Nephron (organoid): ENCODE measurements at regions not wholly inside any gene's neighbourhood (a gene's known extent, or its start where the extent isn't known, plus 50 kb on each side); places are given as distances from the start of the nearest gene placed in this dataset.
"Not testable (repeated sequence)": the region's sequence is repeated elsewhere in the genome, so short reads cannot be mapped to it uniquely, and the experiment has no call there.

Experiments used
- H3K27ac Mint-ChIP-seq, 3 experiments: 2 replicates each; pipeline ENCODE4 v1.8.0; 2020; ENCODE audit warnings: mixed read lengths in 3 of 3, mild to moderate bottlenecking in 2 of 3, moderate library complexity in 1 of 3
- H3K27me3 Mint-ChIP-seq: 2 replicates; pipeline ENCODE4 v1.8.0; 2021; ENCODE audit warnings: low read depth, mild to moderate bottlenecking, moderate library complexity, mixed read lengths
- H3K36me3 Mint-ChIP-seq: 2 replicates; pipeline ENCODE4 v1.8.0; 2020; ENCODE audit warnings: low read depth, mixed read lengths
- H3K4me1 Mint-ChIP-seq: 2 replicates; pipeline ENCODE4 v1.8.0; 2020; ENCODE audit warnings: mixed read lengths
- H3K4me3 Mint-ChIP-seq, 3 experiments: 2 replicates each; pipeline ENCODE4 v1.8.0; 2020; ENCODE audit warnings: mild to moderate bottlenecking in 3 of 3, mixed read lengths in 3 of 3, moderate library complexity in 2 of 3
- H3K9me3 Mint-ChIP-seq: 2 replicates; pipeline ENCODE4 v1.8.0; 2020; ENCODE audit warnings: mixed read lengths
- TF ChIP-seq, protein P1 (sequence below), 3 experiments: fragments of 200-600 bp; sonication (generic); IDR thresholded peaks; one replicate each; pipeline ENCODE4 v1.5.0; 2021; ENCODE audit warnings: antibody characterized with exemption in 3 of 3; ENCODE audit not compliant: unreplicated experiment in 3 of 3

DNA sequence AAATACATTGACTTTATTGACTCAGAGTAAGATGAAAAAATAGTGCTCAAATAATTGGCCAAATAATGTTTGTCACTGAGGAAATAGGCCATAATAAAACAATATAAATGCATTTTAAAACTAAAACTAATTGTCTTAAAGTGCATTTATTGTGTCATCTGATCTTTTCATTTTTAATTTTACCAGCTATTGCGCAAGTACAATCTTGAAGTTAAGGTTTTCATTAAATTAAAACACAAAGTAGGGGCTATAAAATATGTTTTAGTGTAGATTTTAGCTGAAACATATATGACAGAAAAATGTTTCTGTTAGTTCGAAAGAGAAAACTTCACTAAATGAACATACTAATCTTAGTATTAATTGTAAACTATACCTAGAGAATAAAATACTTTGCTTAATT lies 832.8 kb downstream of the FSCB start:
- TF ChIP-seq, protein P1, sequence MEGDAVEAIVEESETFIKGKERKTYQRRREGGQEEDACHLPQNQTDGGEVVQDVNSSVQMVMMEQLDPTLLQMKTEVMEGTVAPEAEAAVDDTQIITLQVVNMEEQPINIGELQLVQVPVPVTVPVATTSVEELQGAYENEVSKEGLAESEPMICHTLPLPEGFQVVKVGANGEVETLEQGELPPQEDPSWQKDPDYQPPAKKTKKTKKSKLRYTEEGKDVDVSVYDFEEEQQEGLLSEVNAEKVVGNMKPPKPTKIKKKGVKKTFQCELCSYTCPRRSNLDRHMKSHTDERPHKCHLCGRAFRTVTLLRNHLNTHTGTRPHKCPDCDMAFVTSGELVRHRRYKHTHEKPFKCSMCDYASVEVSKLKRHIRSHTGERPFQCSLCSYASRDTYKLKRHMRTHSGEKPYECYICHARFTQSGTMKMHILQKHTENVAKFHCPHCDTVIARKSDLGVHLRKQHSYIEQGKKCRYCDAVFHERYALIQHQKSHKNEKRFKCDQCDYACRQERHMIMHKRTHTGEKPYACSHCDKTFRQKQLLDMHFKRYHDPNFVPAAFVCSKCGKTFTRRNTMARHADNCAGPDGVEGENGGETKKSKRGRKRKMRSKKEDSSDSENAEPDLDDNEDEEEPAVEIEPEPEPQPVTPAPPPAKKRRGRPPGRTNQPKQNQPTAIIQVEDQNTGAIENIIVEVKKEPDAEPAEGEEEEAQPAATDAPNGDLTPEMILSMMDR (IDR thresholded peaks at IDR 0.05; ENCODE audit: unreplicated experiment in 3 of 3): no peak
- no peaks in the 10 kb centered on the region for H3K4me1 Mint-ChIP-seq

DNA sequence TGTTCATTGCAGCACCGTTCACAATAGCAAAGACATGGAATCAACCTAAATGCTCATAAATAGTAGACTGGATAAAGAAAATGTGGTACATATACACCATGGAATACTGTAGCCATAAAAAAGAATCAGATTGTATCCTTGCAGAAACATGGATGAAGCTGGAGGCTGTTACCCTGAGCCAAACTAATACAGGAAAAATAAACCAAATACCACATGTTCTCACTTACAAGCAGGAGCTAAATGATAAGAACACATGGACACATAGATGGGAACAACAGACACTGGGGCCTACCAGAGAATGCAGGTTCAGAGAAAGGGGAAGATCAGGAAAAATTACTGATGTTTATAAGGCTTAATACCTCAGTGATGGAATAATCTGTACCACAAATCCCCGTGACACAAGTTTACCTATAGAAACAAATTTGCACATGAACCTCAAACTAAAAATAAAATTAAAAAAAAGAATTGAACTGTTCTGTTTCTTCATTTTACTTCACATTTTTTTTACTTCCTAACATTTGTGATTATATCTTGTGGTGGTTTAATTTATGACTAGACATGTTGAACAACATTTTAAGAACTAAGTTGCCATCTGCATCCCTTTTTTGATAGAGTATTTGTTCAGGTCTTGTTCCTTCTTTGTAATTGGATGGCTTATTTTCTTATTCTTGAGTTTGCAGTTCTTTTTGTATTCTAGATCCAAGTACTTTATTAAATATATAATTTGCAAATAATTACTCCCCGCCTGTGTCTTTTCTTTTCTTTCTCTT lies 835.2 kb downstream of the FSCB start:
- peaks cover 7% of the 10 kb centered on the region for H3K9me3 Mint-ChIP-seq
- no peaks in the 10 kb centered on the region for H3K27me3 Mint-ChIP-seq
- H3K4me3 Mint-ChIP-seq: no peak overlapping the region
- no peaks in the 10 kb centered on the region for H3K36me3 Mint-ChIP-seq
- H3K27ac Mint-ChIP-seq: no peak overlapping the region
- H3K4me1 Mint-ChIP-seq: no peaks in the 10 kb centered on the region
- TF ChIP-seq, protein P1 (IDR thresholded peaks at IDR 0.05; ENCODE audit: unreplicated experiment in 3 of 3): no peak

More for the DNA sequence above, 832.8 kb downstream of the FSCB start:
- Mint-ChIP-seq H3K27ac (no peak overlapping the region), H3K9me3 (peaks cover 3% of the 10 kb centered on the region), H3K36me3 (no peaks in the 10 kb centered on the region), H3K4me3 (no peak overlapping the region), H3K27me3 (no peaks in the 10 kb centered on the region)

- peaks cover 7% of the 10 kb centered on the region for H3K9me3 Mint-ChIP-seq
- H3K36me3 Mint-ChIP-seq: no peaks in the 10 kb centered on the region
- H3K4me1 Mint-ChIP-seq: no peaks in the 10 kb centered on the region
- no peak overlapping the region for H3K27ac Mint-ChIP-seq
- no peak overlapping the region for H3K4me3 Mint-ChIP-seq
- peaks cover 4% of the 10 kb centered on the region for H3K27me3 Mint-ChIP-seq
- TF ChIP-seq, protein P1 (IDR thresholded peaks at IDR 0.05; ENCODE audit: unreplicated experiment in 3 of 3): no peak
These were observed 837.7 kb downstream of the FSCB start for GRCh38 chr14:43669355-43669754.

GRCh38 chr14:43665570-43666267 lies 841.4 kb downstream of the FSCB start:
- peaks cover 4% of the 10 kb centered on the region for H3K27me3 Mint-ChIP-seq
- H3K9me3 Mint-ChIP-seq: peaks cover 4% of the 10 kb centered on the region
- H3K36me3 Mint-ChIP-seq: no peaks in the 10 kb centered on the region
- H3K27ac Mint-ChIP-seq: no peak overlapping the region
- TF ChIP-seq, protein P1 (IDR thresholded peaks at IDR 0.05; ENCODE audit: unreplicated experiment in 3 of 3): no peak
- H3K4me3 Mint-ChIP-seq: no peak overlapping the region
- no peaks in the 10 kb centered on the region for H3K4me1 Mint-ChIP-seq

GRCh38 chr14:43655194-43655593 lies 851.9 kb downstream of the FSCB start:
- H3K4me3 Mint-ChIP-seq, H3K27me3 Mint-ChIP-seq, H3K4me1 Mint-ChIP-seq, H3K27ac Mint-ChIP-seq, H3K36me3 Mint-ChIP-seq: not testable (repeated sequence)
- peaks cover 15% of the 10 kb centered on the region for H3K9me3 Mint-ChIP-seq

GRCh38 chr14:43651896-43652295 lies 855.2 kb downstream of the FSCB start:
- H3K9me3 Mint-ChIP-seq: peaks cover 15% of the 10 kb centered on the region
- TF ChIP-seq, protein P1 (IDR thresholded peaks at IDR 0.05; ENCODE audit: unreplicated experiment in 3 of 3): no peak
- H3K36me3 Mint-ChIP-seq: no peaks in the 10 kb centered on the region
- no peak overlapping the region for H3K4me3 Mint-ChIP-seq
- no peaks in the 10 kb centered on the region for H3K4me1 Mint-ChIP-seq
- no peaks in the 10 kb centered on the region for H3K27me3 Mint-ChIP-seq
- H3K27ac Mint-ChIP-seq: no peak overlapping the region
